Pulmonary artery endothelial cell (primary cell): ENCODE measurements at regions not wholly inside any gene's neighbourhood (a gene's known extent, or its start where the extent isn't known, plus 50 kb on each side); places are given as distances from the start of the nearest gene placed in this dataset.
"Not testable (repeated sequence)": the region's sequence is repeated elsewhere in the genome, so short reads cannot be mapped to it uniquely, and the experiment has no call there.

Experiments
- DNase-seq: peaks from one replicate; pipeline ENCODE4 v3.0.0-alpha.2; 2011; ENCODE audit warnings: low read depth, low spot score

GRCh38 chr9:115531410-115532125 lies 413.6 kb upstream of the TNC start:
- no peak for DNase-seq

- no peak for DNase-seq
Observed at GRCh38 chr9:115533511-115533910, 415.6 kb upstream of the TNC start.

DNA sequence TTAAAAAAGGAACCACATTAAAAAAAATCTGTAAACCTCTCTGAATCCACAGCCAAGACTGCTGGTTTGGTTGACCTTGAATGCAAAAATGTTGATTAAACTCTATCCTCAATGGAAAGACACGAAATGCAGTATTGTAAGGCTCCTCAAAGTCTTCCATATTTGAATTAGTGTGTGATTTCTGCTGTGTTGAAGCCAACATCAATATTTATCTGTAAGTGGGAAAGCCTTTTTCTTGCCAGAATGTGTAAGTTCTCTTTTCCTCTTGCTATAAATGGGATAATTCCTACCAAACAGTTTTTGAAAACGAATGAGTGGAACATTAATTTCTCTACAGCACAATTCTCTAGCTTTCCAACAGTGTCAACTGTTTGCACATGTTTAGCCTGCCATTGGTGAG lies 422.1 kb upstream of the TNC start:
- DNase-seq: no peak

- no peak for DNase-seq
Observed at GRCh38 chr9:115543511-115543910, 425.6 kb upstream of the TNC start.

GRCh38 chr9:115548609-115549260 lies 430.8 kb upstream of the TNC start:
- no peak for DNase-seq

DNA sequence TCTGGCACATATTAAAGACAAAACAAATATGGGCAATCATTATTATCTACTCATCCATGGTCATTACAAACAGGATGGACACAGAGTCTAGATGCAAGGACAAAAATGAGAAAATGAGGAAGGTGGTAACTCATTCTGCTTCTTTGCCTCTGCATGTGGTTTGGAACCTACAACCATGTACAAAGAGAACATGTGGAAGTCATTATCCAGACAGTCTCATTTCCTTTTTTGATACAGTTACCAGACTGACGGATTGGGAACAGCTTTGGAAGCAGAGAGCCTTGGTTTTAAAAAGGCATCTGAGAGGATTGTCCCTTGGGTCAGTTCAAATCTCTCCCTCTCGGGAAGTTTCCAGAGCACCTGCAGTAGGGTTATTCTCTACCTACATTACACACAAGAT lies 433.4 kb upstream of the TNC start:
- DNase-seq: no peak

GRCh38 chr9:115553060-115553773 lies 435.3 kb upstream of the TNC start:
- no peak for DNase-seq

GRCh38 chr9:115556432-115556831 lies 438.5 kb upstream of the TNC start:
- DNase-seq: no peak

DNA sequence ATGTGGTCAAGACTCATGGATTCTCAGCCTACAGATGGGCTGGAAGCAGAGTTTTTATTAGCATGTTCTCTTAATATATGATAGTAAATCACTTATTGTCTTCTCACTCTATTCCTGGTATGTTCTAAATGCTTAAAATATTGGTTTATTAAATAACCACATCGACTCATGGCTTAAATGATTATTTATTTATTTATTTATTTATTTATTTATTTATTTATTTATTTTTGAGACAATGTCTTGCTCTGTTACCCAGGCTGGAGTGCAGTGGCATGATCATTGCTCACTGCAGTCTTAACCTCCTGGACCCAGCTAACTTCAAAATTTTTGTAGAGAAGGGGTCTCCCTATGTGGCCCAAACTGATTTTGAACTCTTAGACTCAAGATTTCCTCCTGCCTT lies 457.2 kb upstream of the TNC start:
- no peak for DNase-seq

DNA sequence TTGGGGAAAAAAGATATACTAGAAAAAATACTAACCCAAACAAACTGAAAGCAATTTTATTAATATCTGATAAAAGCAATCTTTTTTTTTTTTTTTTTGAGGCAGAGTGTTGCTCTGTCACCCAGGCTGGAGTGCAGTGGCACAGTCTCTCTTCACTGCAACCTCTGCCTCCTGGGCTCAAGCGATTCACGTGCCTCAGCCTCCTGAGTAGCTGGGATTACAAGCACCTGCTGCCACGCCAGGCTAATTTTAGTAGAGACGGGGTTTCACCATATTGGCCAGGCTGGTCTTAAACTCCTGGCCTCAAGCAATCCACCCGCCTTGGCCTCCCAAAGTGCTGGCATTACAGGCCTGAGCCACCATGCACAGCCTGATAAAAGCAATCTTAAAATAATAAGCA lies 467.5 kb upstream of the TNC start:
- DNase-seq: not testable (repeated sequence)

GRCh38 chr9:115587310-115587709 lies 469.4 kb upstream of the TNC start:
- no peak for DNase-seq

- peak; percentile 50 for DNase-seq
Observed at GRCh38 chr9:115590011-115590410, 472.1 kb upstream of the TNC start.

GRCh38 chr9:115591584-115591984 lies 473.6 kb upstream of the TNC start:
- peak; percentile 82 for DNase-seq

DNA sequence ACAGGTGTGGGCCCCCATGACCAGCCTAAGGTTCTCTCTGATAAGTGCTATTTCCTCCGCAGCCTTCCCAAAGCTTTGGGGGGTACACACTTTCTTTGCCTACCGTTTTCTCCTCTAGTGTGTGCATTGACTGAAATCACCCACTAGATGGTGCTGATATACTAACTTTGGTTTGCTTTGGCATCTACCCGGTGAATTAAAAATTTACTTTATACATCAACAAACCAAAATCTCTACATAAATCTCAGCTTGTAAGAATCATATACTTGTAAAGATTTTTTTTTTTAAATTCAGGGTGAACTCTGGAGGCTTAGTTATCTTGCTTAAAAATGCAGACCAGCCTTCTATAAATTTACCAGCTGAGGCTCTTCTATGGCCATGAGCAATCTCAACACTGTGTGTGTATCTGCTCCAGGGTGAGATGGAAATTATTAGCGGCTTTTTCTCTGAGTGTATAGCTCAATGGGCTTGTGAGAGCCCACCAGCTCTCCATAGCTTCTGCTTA lies 475.7 kb upstream of the TNC start:
- no peak for DNase-seq

- DNase-seq: no peak
Observed at GRCh38 chr9:115594557-115594956, 476.6 kb upstream of the TNC start.

GRCh38 chr9:115596021-115596745 lies 478.2 kb upstream of the TNC start:
- no peak for DNase-seq

DNA sequence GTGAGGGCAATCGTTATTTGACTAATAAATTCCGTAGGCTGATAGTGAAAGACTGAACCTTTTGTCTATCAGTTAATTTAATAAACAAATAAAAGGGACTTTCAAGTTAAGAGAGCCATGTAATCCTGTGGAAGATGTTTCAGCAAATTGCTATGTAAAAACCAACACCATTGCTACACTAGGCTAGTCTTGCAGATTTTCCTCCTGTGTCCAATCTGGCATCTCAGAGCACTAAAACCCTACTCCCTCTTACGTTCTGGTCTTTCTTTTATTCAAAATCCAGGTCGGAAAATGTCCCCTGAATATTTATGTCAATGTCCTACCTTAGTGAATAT lies 478.8 kb upstream of the TNC start:
- no peak for DNase-seq

GRCh38 chr9:115597330-115597895 lies 479.5 kb upstream of the TNC start:
- DNase-seq: no peak

DNA sequence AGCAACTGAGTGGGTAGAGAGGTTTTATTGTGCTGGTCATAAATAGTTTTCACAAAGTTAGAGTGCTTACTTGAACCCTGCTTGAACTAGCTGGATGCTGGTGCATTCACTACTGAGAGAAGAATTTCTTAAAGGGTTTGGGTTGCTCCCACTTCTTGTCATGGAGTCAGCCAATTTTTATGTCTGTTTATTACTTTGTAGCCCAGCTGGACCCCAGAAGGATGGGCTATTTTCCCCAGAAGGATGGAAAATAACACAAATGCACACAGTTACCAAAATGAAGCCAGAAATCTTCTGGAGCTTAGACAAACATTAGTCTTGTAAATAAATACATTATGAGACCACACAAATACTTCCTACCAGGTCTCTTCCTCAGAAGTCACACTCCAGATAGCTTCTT lies 480.8 kb upstream of the TNC start:
- no peak for DNase-seq

- DNase-seq: no peak
Observed at GRCh38 chr9:115599898-115600297, 481.9 kb upstream of the TNC start.

- no peak for DNase-seq
Observed at GRCh38 chr9:115601434-115601833, 483.5 kb upstream of the TNC start.
